ENCODE measurements at regions not wholly inside any gene's neighbourhood (a gene's known extent, or its start where the extent isn't known, plus 50 kb on each side); places are given as distances from the start of the nearest gene placed in this dataset.

- no peak for TF ChIP-seq CTCF (IDR thresholded peaks at IDR 0.05)
- TF ChIP-seq POLR2A (IDR thresholded peaks at IDR 0.05) = no peak
- no peak for TF ChIP-seq POLR2AphosphoS5 (IDR thresholded peaks at IDR 0.05)
Measured at GRCh38 chr9:134498814-134499166, 142.8 kb upstream of the COL5A1 start.

All from prostate gland (tissue), 2 donors.